ENCODE measurements at regions not wholly inside any gene's neighbourhood (a gene's known extent, or its start where the extent isn't known, plus 50 kb on each side); places are given as distances from the start of the nearest gene placed in this dataset.

GRCh38 chr6:144673807-144674206 is 388.7 kb downstream of the UTRN start:
- no peak for TF ChIP-seq POLR2A (IDR thresholded peaks at IDR 0.05)
- TF ChIP-seq CTCF (IDR thresholded peaks at IDR 0.05): no peak
